ENCODE measurements at regions not wholly inside any gene's neighbourhood (a gene's known extent, or its start where the extent isn't known, plus 50 kb on each side); places are given as distances from the start of the nearest gene placed in this dataset.

DNA sequence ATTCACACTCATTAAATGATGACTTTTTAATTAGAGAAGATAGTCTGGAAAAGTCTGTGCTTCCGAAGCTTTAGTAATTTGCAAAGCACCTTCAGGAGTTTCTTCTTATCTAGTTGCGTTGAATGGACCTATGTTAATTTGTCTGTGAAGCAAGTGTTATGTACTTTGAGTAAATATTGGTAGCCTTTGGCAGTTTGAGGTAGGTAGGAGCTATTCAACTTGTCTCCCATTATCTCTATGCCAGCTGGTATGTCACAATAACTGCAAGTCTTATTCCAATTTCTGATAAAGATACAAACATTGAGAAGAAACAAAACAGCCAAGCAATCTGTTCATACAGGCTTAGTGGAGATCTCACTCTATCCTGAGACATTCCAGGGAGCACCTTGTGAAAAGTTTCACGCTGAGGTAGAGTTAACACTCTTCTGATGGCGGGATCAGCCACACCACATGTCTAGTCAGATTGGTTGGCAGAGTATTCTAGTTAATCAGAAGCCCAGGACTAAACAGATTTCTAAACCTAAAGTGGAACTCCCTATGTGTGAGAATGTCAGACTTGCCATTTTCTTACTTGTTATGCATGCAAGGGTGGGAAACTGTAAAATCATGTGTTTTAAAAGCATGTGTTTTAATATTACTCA is 219.8 kb upstream of the MANEA start:
- Histone ChIP-seq H3K9ac (replicated peaks in 1 of 4; ENCODE audit: extremely low read depth in 1 of 4, low read depth in 3 of 4, low read length in 3 of 4) (no peak overlapping the region), H3K27me3 (replicated peaks in 1 of 4; ENCODE audit: control insufficient read depth in 3 of 4, extremely low read depth in 1 of 4, insufficient read depth in 3 of 4, low read length in 3 of 4) (peaks cover 0 to 1% (median 0%) of the 10 kb centered on the region in 4 experiments; a peak in 1 of 7 replicates)
- WGBS, 2 experiments (ENCODE audit: extremely low coverage in 1 of 2, insufficient coverage in 1 of 2, insufficient read length in 1 of 2, insufficient replicate concordance in 2 of 2, low coverage in 1 of 2, low lambda C conversion rate in 2 of 2, missing lambda C conversion rate in 1 of 2), result 78% methylated on average over 4 of the region's 4 CpGs; no CpG with 5 or more reads in 1 of the 2 experiments
- no peak for TF ChIP-seq CTBP2 (IDR thresholded peaks at IDR 0.05; ENCODE audit: borderline replicate concordance, insufficient read depth, insufficient read length, low read length)
- no peak for TF ChIP-seq CEBPB (IDR thresholded peaks at IDR 0.05; ENCODE audit: low read depth, low read length)
- no peak for TF ChIP-seq TAF1 (IDR thresholded peaks at IDR 0.05; ENCODE audit: low read depth, low read length)
- TF ChIP-seq FOSL1 (IDR thresholded peaks at IDR 0.05; ENCODE audit: insufficient read depth, low read depth, low read length), result no peak
- TF ChIP-seq BCL11A (IDR thresholded peaks at IDR 0.05; ENCODE audit: low read depth in 2 of 2, low read length in 2 of 2), result no peak

More for the DNA sequence above, 219.8 kb upstream of the MANEA start:
- Histone ChIP-seq H3K79me2 (ENCODE audit: control insufficient read depth in 1 of 2, insufficient read depth in 2 of 2, low read length in 2 of 2) (no peaks in the 10 kb centered on the region), H3K23ac (ENCODE audit: insufficient read length) (no peak overlapping the region), H3K4me2 (ENCODE audit: insufficient read depth in 1 of 2, low read depth in 2 of 2, low read length in 2 of 2) (no peak overlapping the region), H3K4me3 (ENCODE audit: extremely low read depth in 1 of 4, insufficient read depth in 2 of 4, low read depth in 3 of 4, low read length in 4 of 4) (no peak overlapping the region), H3K4ac (replicated peaks; ENCODE audit: insufficient read length, low read depth, low read length) (no peak overlapping the region), H3K4me1 (replicated peaks in 1 of 4; ENCODE audit: control insufficient read depth in 3 of 4, insufficient read depth in 4 of 4, low read length in 3 of 4) (no peaks in the 10 kb centered on the region), H2BK120ac (replicated peaks; ENCODE audit: low read depth, low read length) (no peak overlapping the region), H3K18ac (ENCODE audit: extremely low read depth, low read length) (no peak overlapping the region), H3K79me1 (ENCODE audit: low read depth, low read length) (no peaks in the 10 kb centered on the region), H3K14ac (ENCODE audit: insufficient read length) (no peak overlapping the region), H3K36me3 (ENCODE audit: control insufficient read depth in 2 of 4, insufficient read depth in 4 of 4, low read length in 3 of 4) (no peaks in the 10 kb centered on the region), H4K8ac (ENCODE audit: extremely low read depth, insufficient read depth, low read length) (no peak overlapping the region), H2BK12ac (ENCODE audit: low read depth, low read length) (no peak overlapping the region), H2AFZ (ENCODE audit: low read length) (no peak overlapping the region; the same call in 1 of the 2 replicates), H3K23me2 (ENCODE audit: low read depth, low read length) (no peaks in the 10 kb centered on the region), H2AK5ac (ENCODE audit: low read depth, low read length) (no peak overlapping the region), H2BK5ac (ENCODE audit: low read depth, low read length) (no peak overlapping the region), H3K27ac (ENCODE audit: low read depth, low read length) (no peak overlapping the region), H3K56ac (replicated peaks; ENCODE audit: insufficient read length, low read depth, low read length) (no peak overlapping the region), H3K9me3 (ENCODE audit: insufficient read depth in 2 of 2, low read depth in 1 of 2, low read length in 1 of 2) (no peaks in the 10 kb centered on the region), H2BK15ac (ENCODE audit: low read length) (no peak overlapping the region), H2BK20ac (ENCODE audit: low read length) (no peak overlapping the region), H4K5ac (ENCODE audit: insufficient read length, low read depth, low read length) (no peak overlapping the region), H4K91ac (replicated peaks; ENCODE audit: insufficient read length, low read length) (no peak overlapping the region), H4K20me1 (replicated peaks in 1 of 2; ENCODE audit: control insufficient read depth in 1 of 2, insufficient read depth in 2 of 2, low read length in 2 of 2) (no peaks in the 10 kb centered on the region)
- ChIA-PET CTCF (ENCODE audit: partially characterized antibody) (interaction anchor here (0.8 kb wide), 1 partner anchor 10 kb away, joined by 4 read pairs; no protein-coding TSS in a partner anchor), POLR2A (ENCODE audit: partially characterized antibody) (no interaction called here)
- DNase-seq (ENCODE audit: low read depth in 1 of 2, low spot score in 2 of 2), result no peak
- FAIRE-seq, result no peak
